Panc1 (cell line): ENCODE measurements at regions not wholly inside any gene's neighbourhood (a gene's known extent, or its start where the extent isn't known, plus 50 kb on each side); places are given as distances from the start of the nearest gene placed in this dataset.

Experiments
- ATAC-seq: fragments of 200-7000 bp; cut with Tn5 transposase; 2 replicates; pipeline ENCODE4 v1.9.1; 2020; ENCODE audit warnings: mild to moderate bottlenecking, moderate library complexity
- BruUV-seq: library from RNA; stranded (reverse); fragments of 400-500 nt; replicated peaks from 2 replicates; lab custom pipeline; 2021; lab: Mats Ljungman, UMichigan
- CTCF ChIA-PET: fragments of 300-600 bp; sonication (Branson Sonifier 250); formaldehyde crosslinking; loops from one replicate; lab custom pipeline; 2022; ENCODE audit warnings: antibody characterized with exemption; lab: Charles Lee
- POLR2A ChIA-PET: fragments of 300-600 bp; sonication (Branson Sonifier 250); formaldehyde crosslinking; loops from one replicate; lab custom pipeline; 2022; ENCODE audit warnings: antibody characterized with exemption; lab: Charles Lee
- DNase-seq: peaks from one replicate; pipeline ENCODE4 v3.0.0-alpha.2; 2010; ENCODE audit warnings: low read depth, low spot score
- H3K27ac ChIP-seq: 2 replicates; pipeline ENCODE4 v1.5.1; 2011; ENCODE audit warnings: mild to moderate bottlenecking, low read length, inconsistent platforms
- H3K27me3 ChIP-seq: fragments of 200-500 bp; sonication (Bioruptor generic); 2 replicates; pipeline ENCODE4 v1.6.0; 2014; ENCODE audit warnings: low read length, inconsistent platforms; ENCODE audit not compliant: control insufficient read depth, insufficient read depth
- H3K36me3 ChIP-seq: fragments of 200-500 bp; sonication (Bioruptor generic); 2 replicates; pipeline ENCODE4 v1.5.1; 2014; ENCODE audit warnings: inconsistent platforms, mild to moderate bottlenecking, low read length, moderate library complexity; ENCODE audit not compliant: control insufficient read depth, insufficient read depth
- H3K4me1 ChIP-seq: 2 replicates; pipeline ENCODE4 v1.5.1; 2011; ENCODE audit warnings: inconsistent platforms, mild to moderate bottlenecking, low read length, moderate library complexity; ENCODE audit not compliant: control insufficient read depth, insufficient read depth
- H3K4me3 ChIP-seq, 2 experiments: 2 replicates each; pipeline ENCODE4 v1.5.1; 2011 to 2012; ENCODE audit warnings: low read depth in 2 of 2, low read length in 2 of 2, mild to moderate bottlenecking in 2 of 2, inconsistent platforms in 1 of 2, moderate library complexity in 1 of 2
- H3K9me3 ChIP-seq: fragments of 200-500 bp; sonication (Bioruptor generic); 2 replicates; pipeline ENCODE4 v1.5.1; 2014; ENCODE audit warnings: low read depth, mild to moderate bottlenecking, inconsistent platforms, low read length, moderate library complexity; ENCODE audit not compliant: control insufficient read depth, insufficient read depth
- POLR2AphosphoS5 ChIP-seq: IDR thresholded peaks from 2 replicates; pipeline ENCODE4 v1.6.1; 2012; ENCODE audit warnings: mild to moderate bottlenecking, low read depth, low read length, moderate library complexity
- SIN3A ChIP-seq: IDR thresholded peaks from 2 replicates; pipeline ENCODE4 v1.6.1; 2012; ENCODE audit warnings: low read depth, mild to moderate bottlenecking, low read length, moderate library complexity, borderline replicate concordance; ENCODE audit not compliant: insufficient read depth
- TCF7L2 ChIP-seq: IDR thresholded peaks from 2 replicates; pipeline ENCODE4 v1.6.1; 2011; ENCODE audit warnings: mild to moderate bottlenecking, low read depth, low read length, inconsistent platforms
- in situ Hi-C: cut with HindIII; loops from 2 replicates; pipeline ENCODE4 v1.10.0; 2016; ENCODE audit warnings: low sequenced_read_pairs, low pct_unique_long_range_greater_than_20kb
- intact Hi-C: fragments of 100-400 bp; cut with micrococcal nuclease; formaldehyde crosslinking; loops from one replicate; pipeline ENCODE4 v1.10.0; 2022; ENCODE audit not compliant: unreplicated experiment
- TF ChIP-seq, protein P1 (sequence below): fragments of 450-650 bp; IDR thresholded peaks from 2 replicates; pipeline ENCODE4 v1.5.1; 2017; ENCODE audit warnings: mild to moderate bottlenecking
- TF ChIP-seq, protein P2 (sequence below), 2 experiments: IDR thresholded peaks; 2 replicates each; pipeline ENCODE4 v1.6.1; 2011 to 2012; ENCODE audit warnings: low read depth in 2 of 2, control low read depth in 1 of 2, low read length in 1 of 2, mild to moderate bottlenecking in 1 of 2, moderate library complexity in 1 of 2; ENCODE audit not compliant: insufficient read depth in 1 of 2

DNA sequence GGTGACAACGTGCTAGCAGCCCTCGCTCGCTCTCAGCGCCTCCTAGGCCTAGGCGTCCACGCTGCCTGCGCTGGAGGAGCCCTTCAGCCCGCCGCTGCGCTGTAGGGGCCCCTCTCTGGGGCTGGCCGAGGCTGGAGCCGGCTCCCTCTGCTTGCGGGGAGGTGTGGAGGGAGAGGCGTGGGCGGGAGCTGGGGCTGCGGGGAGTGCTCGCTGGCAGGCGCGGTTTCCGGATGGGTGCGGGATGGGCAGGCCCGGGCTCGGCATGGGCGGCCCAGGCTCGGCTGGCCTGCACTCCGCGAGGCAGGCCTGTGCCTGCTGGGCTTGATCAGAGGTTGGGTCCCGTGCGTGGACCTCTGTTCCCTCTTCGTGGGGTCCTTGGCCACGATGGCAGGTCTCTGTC, 472.6 kb downstream of the PRR16 start:
- CTCF ChIA-PET: no interaction called here
- H3K4me1 ChIP-seq: no peaks in the 10 kb centered on the region
- in situ Hi-C loops: no loop called here
- no peak for ATAC-seq
- intact Hi-C loops: no loop called here
- no peak overlapping the region for H3K4me3 ChIP-seq
- no peaks in the 10 kb centered on the region for H3K36me3 ChIP-seq
- H3K27ac ChIP-seq: no peak overlapping the region
- H3K27me3 ChIP-seq: no peaks in the 10 kb centered on the region
- no peaks in the 10 kb centered on the region for H3K9me3 ChIP-seq
- POLR2A ChIA-PET: no interaction called here
- no TSS peak for BruUV-seq
- no peak for DNase-seq
- no peak for TF ChIP-seq TCF7L2
- no peak for TF ChIP-seq POLR2AphosphoS5
- TF ChIP-seq, protein P1, sequence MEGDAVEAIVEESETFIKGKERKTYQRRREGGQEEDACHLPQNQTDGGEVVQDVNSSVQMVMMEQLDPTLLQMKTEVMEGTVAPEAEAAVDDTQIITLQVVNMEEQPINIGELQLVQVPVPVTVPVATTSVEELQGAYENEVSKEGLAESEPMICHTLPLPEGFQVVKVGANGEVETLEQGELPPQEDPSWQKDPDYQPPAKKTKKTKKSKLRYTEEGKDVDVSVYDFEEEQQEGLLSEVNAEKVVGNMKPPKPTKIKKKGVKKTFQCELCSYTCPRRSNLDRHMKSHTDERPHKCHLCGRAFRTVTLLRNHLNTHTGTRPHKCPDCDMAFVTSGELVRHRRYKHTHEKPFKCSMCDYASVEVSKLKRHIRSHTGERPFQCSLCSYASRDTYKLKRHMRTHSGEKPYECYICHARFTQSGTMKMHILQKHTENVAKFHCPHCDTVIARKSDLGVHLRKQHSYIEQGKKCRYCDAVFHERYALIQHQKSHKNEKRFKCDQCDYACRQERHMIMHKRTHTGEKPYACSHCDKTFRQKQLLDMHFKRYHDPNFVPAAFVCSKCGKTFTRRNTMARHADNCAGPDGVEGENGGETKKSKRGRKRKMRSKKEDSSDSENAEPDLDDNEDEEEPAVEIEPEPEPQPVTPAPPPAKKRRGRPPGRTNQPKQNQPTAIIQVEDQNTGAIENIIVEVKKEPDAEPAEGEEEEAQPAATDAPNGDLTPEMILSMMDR: no peak
- TF ChIP-seq, protein P2, sequence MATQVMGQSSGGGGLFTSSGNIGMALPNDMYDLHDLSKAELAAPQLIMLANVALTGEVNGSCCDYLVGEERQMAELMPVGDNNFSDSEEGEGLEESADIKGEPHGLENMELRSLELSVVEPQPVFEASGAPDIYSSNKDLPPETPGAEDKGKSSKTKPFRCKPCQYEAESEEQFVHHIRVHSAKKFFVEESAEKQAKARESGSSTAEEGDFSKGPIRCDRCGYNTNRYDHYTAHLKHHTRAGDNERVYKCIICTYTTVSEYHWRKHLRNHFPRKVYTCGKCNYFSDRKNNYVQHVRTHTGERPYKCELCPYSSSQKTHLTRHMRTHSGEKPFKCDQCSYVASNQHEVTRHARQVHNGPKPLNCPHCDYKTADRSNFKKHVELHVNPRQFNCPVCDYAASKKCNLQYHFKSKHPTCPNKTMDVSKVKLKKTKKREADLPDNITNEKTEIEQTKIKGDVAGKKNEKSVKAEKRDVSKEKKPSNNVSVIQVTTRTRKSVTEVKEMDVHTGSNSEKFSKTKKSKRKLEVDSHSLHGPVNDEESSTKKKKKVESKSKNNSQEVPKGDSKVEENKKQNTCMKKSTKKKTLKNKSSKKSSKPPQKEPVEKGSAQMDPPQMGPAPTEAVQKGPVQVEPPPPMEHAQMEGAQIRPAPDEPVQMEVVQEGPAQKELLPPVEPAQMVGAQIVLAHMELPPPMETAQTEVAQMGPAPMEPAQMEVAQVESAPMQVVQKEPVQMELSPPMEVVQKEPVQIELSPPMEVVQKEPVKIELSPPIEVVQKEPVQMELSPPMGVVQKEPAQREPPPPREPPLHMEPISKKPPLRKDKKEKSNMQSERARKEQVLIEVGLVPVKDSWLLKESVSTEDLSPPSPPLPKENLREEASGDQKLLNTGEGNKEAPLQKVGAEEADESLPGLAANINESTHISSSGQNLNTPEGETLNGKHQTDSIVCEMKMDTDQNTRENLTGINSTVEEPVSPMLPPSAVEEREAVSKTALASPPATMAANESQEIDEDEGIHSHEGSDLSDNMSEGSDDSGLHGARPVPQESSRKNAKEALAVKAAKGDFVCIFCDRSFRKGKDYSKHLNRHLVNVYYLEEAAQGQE (IDR thresholded peaks at IDR 0.05; ENCODE audit: insufficient read depth in 1 of 2, low read depth in 2 of 2, low read length in 1 of 2): no peak
- no peak for TF ChIP-seq SIN3A

DNA sequence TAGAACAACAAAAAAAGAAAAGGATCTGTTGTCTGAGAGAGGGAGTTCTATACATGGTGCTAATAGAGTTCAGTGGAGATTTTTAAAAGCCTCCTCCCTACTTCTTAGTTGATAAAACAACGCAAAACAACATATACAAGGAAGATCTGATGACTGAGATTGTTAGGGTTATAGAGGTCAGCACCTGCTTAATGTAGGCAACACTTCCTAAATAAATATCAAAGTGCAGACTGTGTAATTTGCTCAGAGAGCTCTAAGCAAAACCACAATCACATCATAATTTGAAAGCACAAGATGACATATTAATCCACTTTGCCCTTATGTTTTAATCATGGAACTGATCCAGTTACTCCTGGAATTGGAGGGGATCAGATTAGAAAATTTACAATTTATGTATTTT, 474.5 kb downstream of the PRR16 start:
- ATAC-seq: no peak
- BruUV-seq: no TSS peak
- no peak for TF ChIP-seq SIN3A
- TF ChIP-seq, protein P1: no peak
- H3K4me1 ChIP-seq: no peaks in the 10 kb centered on the region
- H3K27me3 ChIP-seq: no peaks in the 10 kb centered on the region
- H3K27ac ChIP-seq: no peak overlapping the region
- intact Hi-C loops: no loop called here
- no peaks in the 10 kb centered on the region for H3K9me3 ChIP-seq
- POLR2A ChIA-PET: no interaction called here
- DNase-seq: no peak
- CTCF ChIA-PET: no interaction called here
- in situ Hi-C loops: no loop called here
- no peaks in the 10 kb centered on the region for H3K36me3 ChIP-seq
- H3K4me3 ChIP-seq: no peak overlapping the region
